Liver (tissue), 3 donors: ENCODE measurements at regions not wholly inside any gene's neighbourhood (a gene's known extent, or its start where the extent isn't known, plus 50 kb on each side); places are given as distances from the start of the nearest gene placed in this dataset.

Experiments used
- ATF3 ChIP-seq: IDR thresholded peaks from 2 replicates; pipeline ENCODE4 v1.6.1; 2016; ENCODE audit warnings: antibody characterized with exemption
- CTCF ChIP-seq: fragments of 150-350 bp; IDR thresholded peaks from 2 replicates; pipeline ENCODE4 v1.5.1; 2017; ENCODE audit warnings: improper control_type of control experiment, low read depth, low read length; ENCODE audit not compliant: missing input control
- EGR1 ChIP-seq, 2 donors: IDR thresholded peaks; 2 replicates each; pipeline ENCODE4 v1.6.1; 2016 to 2018; ENCODE audit warnings: antibody characterized with exemption in 2 of 2, low read depth in 2 of 2
- HNF4G ChIP-seq: IDR thresholded peaks from 2 replicates; pipeline ENCODE4 v1.6.1; 2016; ENCODE audit warnings: antibody characterized with exemption
- JUND ChIP-seq, 2 donors: IDR thresholded peaks; 2 replicates each; pipeline ENCODE4 v1.6.1; 2016; ENCODE audit warnings: antibody characterized with exemption in 2 of 2
- MAX ChIP-seq: IDR thresholded peaks from 2 replicates; pipeline ENCODE4 v1.6.1; 2016; ENCODE audit warnings: antibody characterized with exemption
- RAD21 ChIP-seq, 2 donors: IDR thresholded peaks; 2 replicates each; pipeline ENCODE4 v1.6.1; 2016; ENCODE audit warnings: antibody characterized with exemption in 2 of 2, mild to moderate bottlenecking in 2 of 2
- REST ChIP-seq: IDR thresholded peaks from 2 replicates; pipeline ENCODE4 v1.6.1; 2016; ENCODE audit warnings: antibody characterized with exemption, mild to moderate bottlenecking
- SP1 ChIP-seq: IDR thresholded peaks from 2 replicates; pipeline ENCODE4 v1.6.1; 2018; ENCODE audit warnings: antibody characterized with exemption, mild to moderate bottlenecking
- TAF1 ChIP-seq: conservative IDR thresholded peaks from 2 replicates; pipeline ENCODE4 v1.6.1; 2016; ENCODE audit warnings: antibody characterized with exemption, mild to moderate bottlenecking
- YY1 ChIP-seq: IDR thresholded peaks from 2 replicates; pipeline ENCODE4 v1.6.1; 2016; ENCODE audit warnings: antibody characterized with exemption, mild to moderate bottlenecking
- donor health status: healthy.
- donor health status: healthy.

GRCh38 chr6:4271761-4272470 is 136.5 kb upstream of the ECI2 start:
- TF ChIP-seq MAX = no peak
- no peak for TF ChIP-seq HNF4G
- no peak for TF ChIP-seq CTCF
- TF ChIP-seq TAF1 = no peak
- TF ChIP-seq ATF3 = no peak
- no peak for TF ChIP-seq REST
- TF ChIP-seq SP1 = no peak
- no peak for TF ChIP-seq YY1
- TF ChIP-seq JUND (IDR thresholded peaks at IDR 0.05) = no peak
- TF ChIP-seq RAD21 (IDR thresholded peaks at IDR 0.05) = no peak
- TF ChIP-seq EGR1 (IDR thresholded peaks at IDR 0.05; ENCODE audit: low read depth in 2 of 2) = no peak
